ENCODE measurements at regions not wholly inside any gene's neighbourhood (a gene's known extent, or its start where the extent isn't known, plus 50 kb on each side); places are given as distances from the start of the nearest gene placed in this dataset.

- no peak overlapping the region for H2BK12ac ChIP-seq (ENCODE audit: low read length in 2 of 2)
- no peak overlapping the region for H3K18ac ChIP-seq (ENCODE audit: low read depth in 1 of 2, low read length in 2 of 2)
- WGBS: no CpG with 5 or more reads among the region's 1 CpG
- no peaks in the 10 kb centered on the region for H3K79me1 ChIP-seq (replicated peaks; ENCODE audit: low read length, poor library complexity, severe bottlenecking)
- no peak overlapping the region for H3K14ac ChIP-seq (ENCODE audit: low read length in 2 of 2)
- H2AK5ac ChIP-seq (ENCODE audit: low read length, severe bottlenecking): no peak overlapping the region
- peaks cover 3% of the 10 kb centered on the region for H3K4me1 ChIP-seq (ENCODE audit: control insufficient read depth, insufficient read depth, low read depth, low read length)
- H2BK120ac ChIP-seq (ENCODE audit: low read depth, low read length): peak overlapping the region; percentile 37
- H3K27ac ChIP-seq (ENCODE audit: low read length, poor library complexity, severe bottlenecking): no peak overlapping the region
- H3K4me3 ChIP-seq (ENCODE audit: insufficient read depth in 1 of 2, low read depth in 1 of 2, low read length in 2 of 2): no peak overlapping the region
- H3K4ac ChIP-seq (ENCODE audit: low read depth in 1 of 2, low read length in 2 of 2): no peak overlapping the region
- no peak for DNase-seq
- no peak overlapping the region for H4K91ac ChIP-seq (ENCODE audit: low read length)
- H2BK15ac ChIP-seq (ENCODE audit: low read depth, poor library complexity, severe bottlenecking): no peak overlapping the region
- no peaks in the 10 kb centered on the region for H3K36me3 ChIP-seq (ENCODE audit: control insufficient read depth in 1 of 2, insufficient read depth in 2 of 2, low read depth in 1 of 2, low read length in 2 of 2)
- H2BK5ac ChIP-seq (ENCODE audit: low read depth, low read length, poor library complexity, severe bottlenecking): no peak overlapping the region
- H3K9ac ChIP-seq (ENCODE audit: low read length): no peak overlapping the region
- H3K23ac ChIP-seq (ENCODE audit: low read length in 2 of 2): no peak overlapping the region
- H2AFZ ChIP-seq (ENCODE audit: low read depth, low read length): no peak overlapping the region
- no peaks in the 10 kb centered on the region for H3K9me3 ChIP-seq (ENCODE audit: control insufficient read depth, low read length)
- H3K27me3 ChIP-seq (ENCODE audit: control insufficient read depth in 1 of 2, insufficient read depth in 1 of 2, low read length in 2 of 2): no peaks in the 10 kb centered on the region
- no peak overlapping the region for H4K8ac ChIP-seq (ENCODE audit: low read length)
- no peak overlapping the region for H3K4me2 ChIP-seq (ENCODE audit: low read length, poor library complexity, severe bottlenecking)
Measured at GRCh38 chr5:43873791-43874190, 270.8 kb downstream of the NNT start.

DNA sequence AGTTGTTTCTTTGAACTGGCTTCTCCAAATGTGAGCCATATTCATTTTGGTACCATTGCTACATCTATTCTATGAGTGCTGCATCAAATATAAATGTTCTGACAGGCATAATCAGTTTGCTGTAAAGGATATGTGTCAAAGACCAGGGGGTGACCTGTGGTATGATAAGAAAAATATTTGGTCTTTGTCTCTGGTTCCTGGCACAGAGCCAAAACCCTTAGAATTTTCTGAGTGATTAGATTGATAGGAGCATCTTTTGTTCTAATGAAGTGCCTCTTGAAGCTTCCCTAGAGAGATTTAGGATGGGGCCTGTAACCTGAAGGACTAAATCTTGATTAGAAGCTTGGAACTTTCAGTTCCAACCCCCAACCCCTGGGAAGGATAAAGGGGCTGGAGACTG is 256.3 kb downstream of the NNT start:
- Histone ChIP-seq H3K36me3 (ENCODE audit: control insufficient read depth in 1 of 2, insufficient read depth in 2 of 2, low read depth in 1 of 2, low read length in 2 of 2) (no peaks in the 10 kb centered on the region), H3K4me2 (ENCODE audit: low read length, poor library complexity, severe bottlenecking) (no peak overlapping the region), H3K9me3 (ENCODE audit: control insufficient read depth, low read length) (no peaks in the 10 kb centered on the region), H3K9ac (ENCODE audit: low read length) (no peak overlapping the region), H2AFZ (ENCODE audit: low read depth, low read length) (no peak overlapping the region), H3K23ac (ENCODE audit: low read length in 2 of 2) (no peak overlapping the region), H3K14ac (ENCODE audit: low read length in 2 of 2) (no peak overlapping the region), H2AK5ac (ENCODE audit: low read length, severe bottlenecking) (no peak overlapping the region), H4K8ac (ENCODE audit: low read length) (no peak overlapping the region), H4K91ac (ENCODE audit: low read length) (no peak overlapping the region), H2BK5ac (ENCODE audit: low read depth, low read length, poor library complexity, severe bottlenecking) (no peak overlapping the region), H3K4ac (ENCODE audit: low read depth in 1 of 2, low read length in 2 of 2) (no peak overlapping the region), H3K4me3 (ENCODE audit: insufficient read depth in 1 of 2, low read depth in 1 of 2, low read length in 2 of 2) (no peak overlapping the region), H3K27me3 (ENCODE audit: control insufficient read depth in 1 of 2, insufficient read depth in 1 of 2, low read length in 2 of 2) (no peaks in the 10 kb centered on the region), H3K79me1 (replicated peaks; ENCODE audit: low read length, poor library complexity, severe bottlenecking) (no peaks in the 10 kb centered on the region), H3K4me1 (ENCODE audit: control insufficient read depth, insufficient read depth, low read depth, low read length) (no peaks in the 10 kb centered on the region), H2BK12ac (ENCODE audit: low read length in 2 of 2) (no peak overlapping the region), H2BK120ac (ENCODE audit: low read depth, low read length) (no peak overlapping the region), H3K18ac (ENCODE audit: low read depth in 1 of 2, low read length in 2 of 2) (no peak overlapping the region), H2BK15ac (ENCODE audit: low read depth, poor library complexity, severe bottlenecking) (no peak overlapping the region), H3K27ac (ENCODE audit: low read length, poor library complexity, severe bottlenecking) (no peak overlapping the region)
- DNase-seq: no peak

GRCh38 chr5:43855452-43855851 is 252.5 kb downstream of the NNT start:
- H3K4ac ChIP-seq (ENCODE audit: low read depth in 1 of 2, low read length in 2 of 2): no peak overlapping the region
- H3K27me3 ChIP-seq (ENCODE audit: control insufficient read depth in 1 of 2, insufficient read depth in 1 of 2, low read length in 2 of 2): no peaks in the 10 kb centered on the region
- no peak overlapping the region for H2AK5ac ChIP-seq (ENCODE audit: low read length, severe bottlenecking)
- DNase-seq: no peak
- H3K4me3 ChIP-seq (ENCODE audit: insufficient read depth in 1 of 2, low read depth in 1 of 2, low read length in 2 of 2): no peak overlapping the region
- H3K79me1 ChIP-seq (replicated peaks; ENCODE audit: low read length, poor library complexity, severe bottlenecking): no peaks in the 10 kb centered on the region
- no peak overlapping the region for H2BK5ac ChIP-seq (ENCODE audit: low read depth, low read length, poor library complexity, severe bottlenecking)
- H4K91ac ChIP-seq (ENCODE audit: low read length): no peak overlapping the region
- no peak overlapping the region for H3K23ac ChIP-seq (ENCODE audit: low read length in 2 of 2)
- no peak overlapping the region for H2BK12ac ChIP-seq (ENCODE audit: low read length in 2 of 2)
- no peaks in the 10 kb centered on the region for H3K36me3 ChIP-seq (ENCODE audit: control insufficient read depth in 1 of 2, insufficient read depth in 2 of 2, low read depth in 1 of 2, low read length in 2 of 2)
- H3K9ac ChIP-seq (ENCODE audit: low read length): peak overlapping the region; percentile 37
- no peak overlapping the region for H3K27ac ChIP-seq (ENCODE audit: low read length, poor library complexity, severe bottlenecking)
- H2AFZ ChIP-seq (ENCODE audit: low read depth, low read length): no peak overlapping the region
- no peaks in the 10 kb centered on the region for H3K4me1 ChIP-seq (ENCODE audit: control insufficient read depth, insufficient read depth, low read depth, low read length)
- no peaks in the 10 kb centered on the region for H3K9me3 ChIP-seq (ENCODE audit: control insufficient read depth, low read length)
- no peak overlapping the region for H3K4me2 ChIP-seq (ENCODE audit: low read length, poor library complexity, severe bottlenecking)
- no peak overlapping the region for H2BK120ac ChIP-seq (ENCODE audit: low read depth, low read length)
- no peak overlapping the region for H3K18ac ChIP-seq (ENCODE audit: low read depth in 1 of 2, low read length in 2 of 2)
- no peak overlapping the region for H2BK15ac ChIP-seq (ENCODE audit: low read depth, poor library complexity, severe bottlenecking)
- H3K14ac ChIP-seq (ENCODE audit: low read length in 2 of 2): no peak overlapping the region
- 37% methylated on average over 5 of the region's 5 CpGs for WGBS
- H4K8ac ChIP-seq (ENCODE audit: low read length): no peak overlapping the region

DNA sequence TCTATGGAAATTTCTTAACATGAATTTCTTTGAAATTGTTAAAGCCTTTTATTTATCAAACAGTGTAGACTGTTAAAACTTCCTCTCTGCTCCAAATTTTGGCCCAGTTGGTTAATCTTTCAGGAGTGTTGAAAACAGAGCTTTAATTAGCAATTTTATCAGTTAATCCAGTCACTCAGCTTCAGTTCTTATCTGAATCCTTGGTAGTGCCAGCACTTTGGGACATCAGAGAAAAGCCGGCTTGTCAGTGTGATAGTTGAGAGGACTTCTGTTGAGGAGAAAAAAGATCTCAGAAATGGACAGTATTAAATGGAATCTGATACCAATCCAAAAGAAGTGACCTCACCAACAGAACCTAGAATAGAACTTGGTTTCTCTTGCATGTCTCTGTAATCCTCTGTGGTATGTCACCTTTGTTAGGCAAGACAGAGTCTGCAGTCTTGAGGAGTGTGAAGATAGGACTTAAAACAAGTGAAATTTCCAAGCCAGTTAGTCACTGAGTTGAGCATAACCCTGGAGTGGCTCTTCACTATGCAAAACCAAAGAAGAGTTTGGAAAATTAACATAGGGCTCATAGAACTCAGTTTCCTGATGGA is 251.8 kb downstream of the NNT start:
- H2BK5ac ChIP-seq (ENCODE audit: low read depth, low read length, poor library complexity, severe bottlenecking): no peak overlapping the region
- no peak overlapping the region for H3K4me2 ChIP-seq (ENCODE audit: low read length, poor library complexity, severe bottlenecking)
- H2AFZ ChIP-seq (ENCODE audit: low read depth, low read length): no peak overlapping the region
- H3K4me3 ChIP-seq (ENCODE audit: insufficient read depth in 1 of 2, low read depth in 1 of 2, low read length in 2 of 2): no peak overlapping the region
- no peak overlapping the region for H4K91ac ChIP-seq (ENCODE audit: low read length)
- no peak overlapping the region for H3K4ac ChIP-seq (ENCODE audit: low read depth in 1 of 2, low read length in 2 of 2)
- H2BK12ac ChIP-seq (ENCODE audit: low read length in 2 of 2): no peak overlapping the region
- H2AK5ac ChIP-seq (ENCODE audit: low read length, severe bottlenecking): no peak overlapping the region
- H3K9me3 ChIP-seq (ENCODE audit: control insufficient read depth, low read length): no peaks in the 10 kb centered on the region
- H3K27me3 ChIP-seq (ENCODE audit: control insufficient read depth in 1 of 2, insufficient read depth in 1 of 2, low read length in 2 of 2): no peaks in the 10 kb centered on the region
- H4K8ac ChIP-seq (ENCODE audit: low read length): no peak overlapping the region
- H3K18ac ChIP-seq (ENCODE audit: low read depth in 1 of 2, low read length in 2 of 2): no peak overlapping the region
- no peak overlapping the region for H3K27ac ChIP-seq (ENCODE audit: low read length, poor library complexity, severe bottlenecking)
- no peak overlapping the region for H2BK120ac ChIP-seq (ENCODE audit: low read depth, low read length)
- H3K4me1 ChIP-seq (ENCODE audit: control insufficient read depth, insufficient read depth, low read depth, low read length): no peaks in the 10 kb centered on the region
- H3K14ac ChIP-seq (ENCODE audit: low read length in 2 of 2): no peak overlapping the region
- no peaks in the 10 kb centered on the region for H3K79me1 ChIP-seq (replicated peaks; ENCODE audit: low read length, poor library complexity, severe bottlenecking)
- no peaks in the 10 kb centered on the region for H3K36me3 ChIP-seq (ENCODE audit: control insufficient read depth in 1 of 2, insufficient read depth in 2 of 2, low read depth in 1 of 2, low read length in 2 of 2)
- peak overlapping the region; percentile 34 for H3K9ac ChIP-seq (ENCODE audit: low read length)
- WGBS: 20% methylated on average over 1 of the region's 1 CpG
- no peak overlapping the region for H3K23ac ChIP-seq (ENCODE audit: low read length in 2 of 2)
- H2BK15ac ChIP-seq (ENCODE audit: low read depth, poor library complexity, severe bottlenecking): no peak overlapping the region
- DNase-seq: peak; percentile 10
